ENCODE measurements at regions not wholly inside any gene's neighbourhood (a gene's known extent, or its start where the extent isn't known, plus 50 kb on each side); places are given as distances from the start of the nearest gene placed in this dataset.

DNA sequence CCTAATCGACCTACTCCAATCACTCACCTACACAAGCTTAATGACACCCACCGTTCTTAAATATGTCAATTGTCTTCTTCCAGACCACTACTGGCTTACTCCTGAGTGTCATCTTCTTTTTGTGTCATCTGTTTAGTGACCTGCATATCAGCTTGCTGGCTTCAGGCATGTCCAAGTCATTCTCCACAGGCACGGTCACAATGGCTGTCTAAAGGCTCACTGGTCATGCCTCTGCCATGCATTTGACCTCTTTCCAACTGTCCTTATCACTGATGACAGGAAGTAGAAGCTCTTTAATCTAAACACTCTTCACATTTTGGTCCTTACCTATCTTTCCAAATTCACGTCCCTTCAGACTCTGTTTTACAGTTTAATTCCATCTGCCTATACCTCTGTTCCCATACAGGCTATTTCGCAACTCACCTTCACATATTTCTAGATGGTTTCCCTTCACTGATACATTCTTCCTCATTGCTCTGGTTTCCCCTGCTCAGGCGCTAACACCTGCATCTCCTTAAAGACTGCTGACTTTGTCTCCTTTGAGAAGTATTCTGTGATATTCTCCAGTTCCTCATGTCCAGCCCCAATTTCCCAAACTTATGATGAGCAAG is 217.5 kb downstream of the TRIB2 start:
- DNase-seq: no peak

DNA sequence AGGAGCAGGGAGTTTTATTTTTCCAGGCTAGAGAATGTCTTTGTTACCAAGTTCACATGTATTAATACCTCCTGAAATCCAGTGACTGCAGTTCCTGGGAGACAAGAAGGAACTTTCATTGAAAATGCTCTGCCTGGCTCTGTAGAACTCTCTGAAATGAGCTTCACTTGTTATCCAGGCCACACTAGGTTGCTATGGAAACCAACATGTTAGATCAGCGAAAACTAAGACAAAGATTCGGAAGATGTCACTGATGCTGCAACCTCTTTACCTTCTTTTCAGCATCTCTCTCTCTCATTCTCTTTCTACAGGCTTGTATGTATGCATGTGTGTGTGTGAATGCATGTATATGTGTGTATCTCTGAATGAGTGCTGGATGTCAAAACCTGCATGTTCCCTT is 218.5 kb downstream of the TRIB2 start:
- DNase-seq: no peak

DNA sequence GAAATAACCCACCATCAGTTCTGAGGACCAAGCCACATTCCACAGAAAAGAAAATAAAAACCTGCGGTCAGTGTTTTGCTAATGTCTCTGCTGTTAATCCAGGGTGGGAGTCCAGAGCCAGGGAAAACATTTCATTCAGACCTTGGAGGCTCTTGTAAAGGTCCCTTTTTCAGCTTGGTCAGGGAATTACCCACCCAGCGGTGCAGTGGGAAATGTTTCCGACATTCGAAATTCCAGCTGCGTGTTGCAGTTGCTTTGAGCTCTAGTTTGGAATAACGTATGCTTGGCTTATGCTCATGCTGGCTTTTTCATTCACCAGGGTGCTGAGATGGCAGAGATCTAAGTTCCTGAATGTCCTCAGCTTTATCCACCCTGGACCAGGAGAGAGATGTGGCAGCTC is 219.1 kb downstream of the TRIB2 start:
- DNase-seq: no peak

DNA sequence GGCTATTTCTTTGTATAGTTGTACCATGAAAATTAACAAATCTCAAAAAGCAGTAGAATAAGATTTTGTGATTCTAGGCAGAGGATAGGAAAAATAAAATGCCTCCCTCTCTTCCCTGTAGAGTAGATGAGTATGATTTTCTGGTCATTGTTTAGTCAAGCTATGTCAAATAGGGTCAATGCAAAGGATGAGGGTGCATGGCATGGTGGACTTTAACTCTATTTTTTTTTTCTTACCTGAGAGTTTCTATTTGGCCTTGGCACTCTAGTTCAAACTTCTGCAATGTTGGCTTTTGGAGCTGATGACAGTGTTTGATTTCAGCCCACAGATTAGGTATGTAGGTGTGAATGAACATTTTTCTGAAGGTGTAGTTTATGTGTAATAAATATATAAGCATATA is 224.5 kb downstream of the TRIB2 start:
- no peak for DNase-seq

DNA sequence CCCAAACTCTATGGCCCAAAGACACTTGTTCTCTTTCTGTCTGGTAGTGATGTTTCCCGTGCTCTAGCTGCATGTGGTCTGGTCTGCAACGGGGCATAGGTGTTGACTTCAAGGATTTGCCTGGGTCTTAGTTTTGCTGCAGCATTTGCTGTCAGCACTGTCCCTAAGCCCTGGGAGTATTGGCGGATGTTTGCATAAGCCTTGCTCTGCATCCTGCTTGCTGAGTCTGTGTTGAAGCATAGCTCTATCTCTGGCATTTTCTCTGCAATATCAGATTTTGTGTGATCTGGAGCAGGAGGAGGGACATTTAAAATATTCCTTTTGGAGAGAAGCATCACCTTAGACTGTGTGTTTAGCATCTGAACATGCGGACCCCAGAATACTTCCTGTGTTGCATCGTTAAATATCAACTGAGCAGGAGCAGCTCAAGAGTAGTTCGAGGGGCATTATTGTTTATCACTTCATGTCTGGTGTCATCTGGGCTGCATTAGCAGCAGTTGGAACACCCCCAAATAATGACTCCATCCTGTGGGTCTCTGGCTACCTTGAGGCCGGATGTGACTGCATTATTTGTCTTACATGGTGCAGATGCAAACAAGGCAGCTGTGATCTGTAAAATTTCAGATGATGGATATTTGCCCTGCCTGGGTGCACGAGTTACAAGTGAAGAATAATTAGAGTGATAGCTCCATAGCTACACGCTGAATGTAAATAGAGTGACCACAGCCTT is 231.7 kb downstream of the TRIB2 start:
- DNase-seq: no peak

DNA sequence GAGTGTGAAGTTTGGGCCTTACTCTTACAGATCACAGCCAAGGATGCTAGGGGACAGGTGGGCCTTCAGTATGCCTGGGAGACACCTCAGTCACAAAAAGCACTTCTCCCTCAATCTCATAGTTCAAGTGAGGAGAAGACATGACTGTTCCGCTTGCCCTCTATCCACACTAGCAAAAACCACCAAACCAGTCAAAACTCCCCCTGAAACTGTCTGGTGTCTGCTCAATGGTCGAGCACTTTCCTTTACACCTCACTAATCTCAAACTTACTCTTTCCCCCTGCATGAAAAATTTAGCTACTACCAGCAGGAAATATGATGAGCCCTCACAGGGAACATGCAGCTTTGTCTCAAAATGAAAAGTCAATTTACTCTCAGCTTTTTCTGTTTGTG is 232.2 kb downstream of the TRIB2 start:
- no peak for DNase-seq

DNA sequence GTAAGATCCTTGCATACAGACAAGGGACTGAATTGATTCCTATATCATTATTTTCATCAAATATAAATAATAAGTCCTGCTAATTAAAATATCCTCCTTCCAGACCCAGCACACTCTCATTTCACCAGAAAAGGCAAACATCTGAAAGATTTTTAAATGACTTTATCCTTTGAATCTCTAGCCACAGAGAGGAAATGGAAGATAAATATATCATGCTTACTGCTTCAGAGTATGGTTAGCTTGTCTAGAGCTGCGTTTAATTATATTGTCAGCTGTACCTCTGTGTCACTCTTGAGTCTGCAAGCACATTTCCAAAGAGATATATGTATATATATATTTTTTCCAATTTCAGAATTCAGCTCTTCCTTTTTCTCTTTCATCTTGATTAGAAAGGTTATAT is 232.7 kb downstream of the TRIB2 start:
- no peak for DNase-seq

DNA sequence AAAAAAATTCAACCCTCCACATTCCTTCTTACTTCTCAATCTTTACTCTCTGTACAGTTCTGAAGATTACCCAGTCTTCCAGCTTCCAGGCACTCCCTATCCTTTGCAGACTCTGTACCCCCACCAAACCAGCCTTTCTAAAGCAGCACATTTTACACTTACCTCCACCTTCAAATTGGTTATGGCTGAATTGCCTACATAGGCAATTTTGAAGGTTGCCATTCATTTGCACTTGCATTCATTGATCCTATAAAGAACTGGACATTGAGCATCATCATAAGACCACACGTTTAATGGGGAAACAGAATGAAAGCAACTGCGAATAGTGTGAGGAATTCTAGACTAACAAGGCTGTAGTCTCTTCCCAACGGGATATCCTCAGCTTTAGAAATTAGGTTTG is 233.4 kb downstream of the TRIB2 start:
- no peak for DNase-seq

DNA sequence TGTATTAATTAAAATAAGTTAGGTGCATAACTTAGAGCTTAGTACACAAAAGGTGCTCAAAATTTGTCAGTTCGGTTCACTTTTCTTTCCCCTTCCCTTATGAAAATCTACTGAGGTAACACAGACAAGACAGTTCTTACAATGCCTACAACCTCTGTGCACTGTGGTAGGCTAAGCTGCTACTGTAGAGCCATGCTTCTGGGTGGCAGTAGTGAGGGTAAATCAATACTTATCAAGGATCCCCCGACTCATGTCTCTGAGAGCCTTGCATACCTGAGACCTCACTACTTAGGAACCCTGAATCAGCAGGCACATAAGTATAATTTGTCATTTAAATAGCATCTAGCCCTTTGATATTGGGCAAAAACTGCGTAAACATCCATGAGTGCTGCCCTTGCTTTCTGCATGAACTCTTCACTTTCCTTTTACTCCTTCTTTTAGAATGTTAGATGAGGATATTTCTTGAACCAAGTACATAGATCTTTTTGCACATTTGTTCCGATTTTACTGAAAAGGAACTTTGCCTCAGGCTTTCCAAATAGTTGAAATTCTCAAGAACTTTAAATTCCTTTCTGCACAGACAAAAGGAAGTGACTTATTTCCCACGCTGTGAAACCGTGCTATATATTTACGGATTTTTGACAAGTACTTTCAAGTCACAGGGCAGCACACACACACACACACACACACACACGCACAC is 234.4 kb downstream of the TRIB2 start:
- no peak for DNase-seq

DNA sequence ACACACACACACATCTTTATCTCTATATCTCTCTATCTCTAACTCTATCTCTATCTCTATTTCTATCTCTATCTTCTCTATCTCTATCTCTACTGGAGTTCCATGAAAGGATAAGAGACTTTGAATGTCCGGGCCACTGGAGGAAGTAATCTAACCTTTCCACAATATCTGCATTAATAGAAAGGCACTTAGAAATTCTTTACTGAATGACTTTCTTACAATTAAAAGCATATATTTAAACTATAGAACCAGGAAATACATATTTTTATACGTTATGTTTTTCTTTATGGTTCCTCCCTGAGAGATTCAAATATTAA is 234.9 kb downstream of the TRIB2 start:
- no peak for DNase-seq

DNA sequence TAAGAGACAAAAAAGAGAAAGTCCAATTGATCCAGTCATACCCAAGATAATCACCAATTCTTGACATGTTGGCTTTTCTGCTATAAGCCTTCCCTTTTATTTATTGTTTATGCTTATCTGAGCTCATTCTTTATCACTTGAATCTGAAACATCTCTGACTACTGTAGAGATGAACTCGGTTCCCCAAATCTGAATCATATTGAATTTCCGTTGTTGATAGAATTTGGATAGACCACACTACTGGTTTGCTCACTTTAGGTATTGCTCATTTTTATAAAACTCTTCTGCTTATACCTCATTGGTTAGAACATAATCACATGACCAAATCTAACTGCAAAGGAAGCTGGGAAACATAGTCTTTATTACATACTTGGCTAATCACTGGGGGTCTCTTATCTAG is 236.9 kb downstream of the TRIB2 start:
- DNase-seq: no peak

DNA sequence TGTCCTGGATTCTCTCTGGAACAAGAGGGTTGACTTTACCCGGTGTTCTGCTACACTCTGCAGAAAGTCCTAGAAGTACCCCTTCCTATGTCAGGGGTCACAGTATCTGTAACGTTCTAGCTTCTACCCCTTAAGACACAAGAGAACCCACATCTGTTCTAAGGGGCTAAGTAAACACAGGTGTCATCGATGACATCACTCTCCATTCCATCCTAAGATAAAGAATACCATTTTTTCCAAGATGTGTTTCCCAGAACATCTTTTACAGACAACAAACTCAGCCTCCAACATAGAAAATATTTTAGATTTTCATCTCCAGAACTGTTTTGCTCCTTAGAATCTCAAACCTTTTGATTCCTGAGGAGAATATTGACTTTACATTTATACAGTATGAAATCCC is 239.1 kb downstream of the TRIB2 start:
- DNase-seq: no peak

DNA sequence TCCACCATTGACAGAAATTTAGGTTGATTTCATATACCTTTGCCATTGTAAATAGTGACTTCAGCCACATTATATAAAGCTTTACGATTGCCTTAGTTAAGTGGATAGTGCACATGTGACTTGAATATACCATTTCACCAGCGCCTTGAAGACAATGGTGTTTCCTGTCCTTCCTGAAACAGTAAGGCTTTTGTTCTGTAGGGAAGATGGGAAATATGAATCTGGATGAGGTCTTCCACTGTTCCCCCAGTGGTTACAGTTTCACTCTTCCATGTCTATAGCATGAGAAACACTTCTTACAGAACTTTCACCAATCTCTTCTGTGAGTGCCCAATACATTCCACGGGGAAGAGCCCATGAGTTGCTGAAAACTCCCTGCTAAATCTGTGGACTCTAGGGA is 240.5 kb downstream of the TRIB2 start:
- no peak for DNase-seq

DNA sequence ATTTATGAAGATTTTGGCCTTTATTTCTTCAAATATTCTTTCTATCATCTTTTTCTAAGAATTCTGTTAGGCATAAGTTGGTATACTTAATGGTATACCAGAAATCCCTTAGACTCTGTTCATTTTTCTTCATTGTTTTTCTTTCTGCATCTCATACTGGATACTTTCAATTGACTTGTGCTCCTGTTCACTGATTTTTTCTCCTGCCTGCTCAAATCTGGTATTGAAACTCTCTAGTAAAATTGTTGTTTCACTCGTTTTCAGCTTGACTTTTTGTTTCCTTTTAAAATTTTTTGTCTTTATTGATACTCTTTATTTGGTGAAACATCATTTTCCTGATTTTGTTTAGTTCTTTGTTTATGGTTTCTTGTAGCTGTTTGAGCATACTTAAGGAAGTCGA is 243.2 kb downstream of the TRIB2 start:
- DNase-seq: no peak

DNA sequence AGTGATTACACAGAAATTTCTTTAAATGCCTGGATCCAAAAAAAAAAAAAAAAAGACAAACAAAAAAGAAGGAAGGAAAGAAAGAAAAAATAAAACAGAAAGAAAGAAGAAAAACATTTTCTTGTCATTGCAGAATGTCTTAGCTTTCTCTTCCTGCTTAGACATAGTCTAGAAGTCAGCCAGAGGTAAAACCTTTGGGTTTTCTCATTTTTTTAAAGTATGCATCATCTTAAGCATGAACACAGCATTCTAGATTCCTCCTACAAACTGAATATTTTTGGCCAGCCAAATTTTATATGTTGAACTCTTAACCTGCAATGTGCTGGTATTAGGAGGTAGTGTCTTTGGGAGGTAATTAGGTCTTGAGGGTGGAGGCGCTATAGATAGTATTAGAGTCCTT is 243.9 kb downstream of the TRIB2 start:
- DNase-seq: no peak

DNA sequence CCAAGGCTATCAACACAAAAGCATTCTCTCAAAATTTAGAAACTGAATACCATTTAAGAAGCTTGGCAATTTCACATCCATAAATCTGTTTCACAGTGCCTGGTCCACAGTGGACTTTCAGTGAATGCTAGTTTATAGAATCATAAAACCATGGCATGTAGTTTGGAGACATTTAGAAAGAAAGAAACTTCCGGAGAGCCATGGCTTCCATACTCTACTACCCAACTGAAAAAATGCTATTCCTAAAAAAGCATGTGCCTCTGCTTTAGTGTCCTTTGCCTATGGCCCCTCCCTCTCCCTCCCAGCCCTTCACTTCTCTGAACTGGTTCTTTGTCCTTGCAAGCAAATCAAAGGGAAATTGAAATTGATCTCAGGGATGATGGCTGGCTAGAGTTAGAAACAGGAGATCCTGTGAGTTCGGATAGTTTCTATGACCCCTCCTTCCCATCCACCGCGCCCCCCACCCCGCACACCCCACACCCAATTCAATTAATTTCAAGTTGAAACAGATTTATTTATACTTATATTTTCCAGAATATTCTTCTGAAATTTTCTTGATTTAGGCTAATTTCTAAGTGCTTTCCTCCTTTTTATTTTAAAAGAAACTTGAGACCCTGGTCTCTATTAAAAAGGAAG is 248.3 kb downstream of the TRIB2 start:
- DNase-seq: no peak

DNA sequence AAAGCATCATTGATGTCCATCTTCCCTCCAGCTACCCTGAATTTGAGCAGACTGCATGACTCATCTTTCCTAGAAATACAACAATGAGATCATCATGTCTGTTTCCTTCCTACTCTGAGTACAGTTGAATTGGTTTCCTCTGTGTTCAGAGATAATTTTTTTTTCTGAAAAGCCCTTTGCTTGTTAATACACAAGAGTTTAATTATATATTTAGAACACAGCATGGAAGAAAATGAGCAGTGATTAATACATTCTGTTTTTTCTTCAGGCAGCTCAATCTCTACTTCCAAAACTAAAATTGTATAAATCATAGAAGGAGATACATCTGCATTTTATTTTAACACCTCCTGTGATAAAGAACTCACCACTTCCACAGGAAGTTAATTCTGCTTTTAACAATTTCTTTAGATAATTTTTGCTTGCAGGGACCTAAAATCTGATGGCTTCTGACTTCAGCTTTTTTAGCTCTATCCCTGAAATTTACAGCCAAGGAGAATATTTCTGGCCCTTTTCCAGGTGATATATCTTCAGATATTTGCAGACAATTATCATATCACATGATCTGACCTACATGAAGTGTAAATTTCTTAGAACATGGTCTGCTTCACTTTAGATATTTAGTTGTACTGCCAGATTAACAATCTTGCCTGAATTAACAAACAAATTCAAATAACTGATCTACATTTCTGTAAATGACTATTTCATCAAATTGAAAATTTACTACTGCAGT is 249.0 kb downstream of the TRIB2 start:
- no peak for DNase-seq

DNA sequence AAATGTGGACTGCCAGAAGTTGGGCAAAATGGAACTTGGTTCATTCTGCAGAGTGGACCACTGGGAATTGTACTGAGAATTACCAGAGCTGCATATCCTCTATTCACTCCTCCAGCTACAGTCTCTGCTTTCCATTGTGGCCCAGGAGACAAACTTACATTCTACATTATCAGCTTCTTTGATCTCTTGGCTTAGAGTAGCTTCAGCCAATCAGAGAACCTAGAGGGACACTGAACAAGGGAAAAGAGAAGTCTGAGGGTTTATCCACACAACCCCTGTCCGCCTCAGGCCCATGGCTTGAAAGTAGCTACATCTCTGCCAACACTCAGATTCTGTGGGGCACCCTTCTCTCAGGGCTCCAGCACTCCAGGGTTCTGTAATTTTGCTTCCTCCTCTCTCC is 251.1 kb downstream of the TRIB2 start:
- no peak for DNase-seq

DNA sequence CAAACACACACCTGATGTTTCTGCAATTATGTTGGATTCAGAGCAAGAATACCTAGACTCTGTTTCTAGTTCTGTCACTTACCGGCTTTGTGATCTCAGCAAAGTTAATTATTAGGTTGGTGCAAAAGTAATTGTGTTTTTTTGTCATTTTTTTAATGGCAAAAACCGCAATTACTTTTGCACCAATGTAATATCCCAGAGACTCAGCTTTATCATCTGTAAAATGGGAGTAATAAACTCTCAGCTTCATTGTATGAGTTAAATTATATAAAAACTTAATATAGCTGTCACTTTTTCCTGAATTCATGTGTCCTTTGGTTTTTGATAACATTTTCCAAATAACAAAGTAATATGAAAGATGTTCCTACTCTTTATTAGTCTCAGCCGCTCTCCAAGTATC is 251.7 kb downstream of the TRIB2 start:
- no peak for DNase-seq

DNA sequence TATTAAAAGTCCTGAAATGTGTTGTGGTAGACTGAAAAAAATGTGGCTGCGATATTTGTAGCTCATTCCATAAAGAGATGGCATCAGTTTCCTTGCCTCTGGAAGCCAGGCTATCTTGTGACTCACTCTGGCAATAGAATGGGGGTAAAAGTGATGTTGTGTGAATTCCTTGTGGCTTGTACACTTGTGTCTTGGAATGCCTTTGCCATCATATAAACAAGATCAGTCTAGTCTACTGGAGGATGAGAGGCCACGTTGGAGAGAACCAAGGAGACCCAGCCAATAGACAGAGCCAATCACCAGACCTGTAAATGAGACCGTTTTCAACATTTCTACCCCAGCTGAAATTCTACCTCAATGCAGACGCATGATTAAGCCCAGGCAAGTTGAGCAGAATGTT is 254.1 kb downstream of the TRIB2 start:
- no peak for DNase-seq

DNA sequence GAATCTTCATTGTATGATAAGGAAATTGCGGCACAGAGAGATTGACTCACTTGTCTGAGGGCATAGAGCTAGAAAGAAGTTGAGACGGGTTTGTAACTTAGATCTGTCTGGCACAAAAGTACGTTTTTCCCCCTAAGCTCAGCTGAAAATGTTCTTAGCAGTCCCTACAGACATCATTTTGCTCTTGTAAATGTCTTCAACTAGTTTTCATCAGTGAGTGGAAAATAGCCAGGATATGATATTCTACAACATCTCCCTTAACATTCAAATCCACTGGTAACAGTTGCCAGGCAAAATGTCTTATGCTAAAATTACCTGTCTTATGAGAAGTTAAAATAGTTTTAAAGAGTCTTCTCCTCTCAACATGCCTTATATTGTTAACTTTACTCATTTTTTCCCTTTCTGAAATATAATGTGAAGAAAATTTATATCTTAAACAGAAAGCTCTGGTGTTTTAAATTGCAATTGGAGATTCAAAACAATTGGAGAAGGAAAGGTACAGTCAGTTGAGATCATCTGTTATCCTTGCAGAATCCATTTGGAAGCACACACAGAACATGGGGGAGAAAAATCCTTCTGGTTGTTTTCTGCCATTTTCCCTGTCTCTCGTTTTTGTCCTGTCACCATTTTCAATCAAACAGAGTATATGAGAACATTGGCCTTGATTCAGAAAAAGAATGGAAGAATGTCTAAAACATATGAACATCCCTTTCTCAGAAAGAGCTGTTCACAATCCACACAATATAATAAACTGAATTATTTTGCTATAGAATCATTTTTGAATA is 255.0 kb downstream of the TRIB2 start:
- DNase-seq: no peak

DNA sequence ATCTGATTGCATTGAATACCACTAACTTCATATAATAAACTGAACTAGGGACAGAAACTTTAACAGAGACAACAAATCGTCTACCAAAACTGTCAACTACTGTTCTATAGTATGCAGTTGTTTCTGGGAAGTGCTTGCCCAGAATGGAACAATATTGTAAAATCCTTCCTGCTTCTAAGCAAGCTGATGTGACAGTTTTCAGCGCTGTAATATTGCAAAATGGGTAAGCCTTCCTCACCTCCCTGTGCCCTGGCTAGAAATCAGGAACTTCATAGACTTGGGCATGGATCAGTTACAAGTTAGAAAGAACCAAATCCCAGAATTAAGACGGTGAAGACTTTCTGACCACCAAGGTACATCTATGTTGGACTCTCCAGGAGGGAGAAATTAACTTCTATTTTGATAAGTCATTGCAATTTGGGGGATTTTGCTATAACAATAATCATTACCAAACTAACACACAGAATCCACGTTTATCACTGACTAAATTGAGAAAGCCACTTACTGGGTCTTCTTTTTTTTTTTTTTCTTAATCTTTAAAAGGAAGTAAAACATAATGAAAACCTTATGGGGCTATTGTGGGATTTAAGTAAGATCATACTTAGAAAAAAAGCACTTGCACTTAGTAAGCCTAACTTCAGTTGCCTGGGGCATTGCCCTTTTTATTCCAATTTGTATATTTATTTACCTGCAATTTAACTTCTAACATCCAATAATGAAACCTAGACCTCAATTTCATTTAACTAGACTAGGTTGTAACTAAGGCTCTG is 261.5 kb downstream of the TRIB2 start:
- DNase-seq: no peak
